ENCODE measurements at regions not wholly inside any gene's neighbourhood (a gene's known extent, or its start where the extent isn't known, plus 50 kb on each side); places are given as distances from the start of the nearest gene placed in this dataset.

- no peak for TF ChIP-seq CTCF (conservative IDR thresholded peaks at IDR 0.05; ENCODE audit: low read length)
- TF ChIP-seq EZH2phosphoT487 (IDR thresholded peaks at IDR 0.05; ENCODE audit: borderline replicate concordance): no peak
These were observed 237.1 kb upstream of the PUM3 start for GRCh38 chr9:3080951-3081350.

Measured in Loucy (cell line).